Suprapubic skin (tissue), 3 donors: ENCODE measurements at regions not wholly inside any gene's neighbourhood (a gene's known extent, or its start where the extent isn't known, plus 50 kb on each side); places are given as distances from the start of the nearest gene placed in this dataset.

ENCODE experiments used
- CTCF ChIP-seq, 2 donors: fragments of 200-600 bp in 1 of 2; fragments of 450-650 bp in 1 of 2; sonication (generic) in 1 of 2; IDR thresholded peaks; one replicate each; pipeline ENCODE4 v1.5.1; 2016 to 2019; ENCODE audit warnings: antibody characterized with exemption in 2 of 2, mild to moderate bottlenecking in 1 of 2, moderate library complexity in 1 of 2
- EP300 ChIP-seq: sonication (generic); formaldehyde crosslinking; IDR thresholded peaks from one replicate; pipeline ENCODE4 v1.6.1; 2017; ENCODE audit warnings: antibody characterized with exemption
- POLR2A ChIP-seq, 2 donors: fragments of 450-650 bp; IDR thresholded peaks; one replicate each; pipeline ENCODE4 v1.6.1; 2017; ENCODE audit warnings: antibody characterized with exemption in 2 of 2, mild to moderate bottlenecking in 2 of 2, moderate library complexity in 2 of 2

GRCh38 chr3:72111265-72112205 is 326.6 kb upstream of the PROK2 start:
- TF ChIP-seq CTCF (IDR thresholded peaks at IDR 0.05) (no peak), POLR2A (IDR thresholded peaks at IDR 0.05) (no peak), EP300 (no peak)
